Sigmoid colon (tissue), 4 donors: ENCODE measurements at regions not wholly inside any gene's neighbourhood (a gene's known extent, or its start where the extent isn't known, plus 50 kb on each side); places are given as distances from the start of the nearest gene placed in this dataset.

ENCODE experiments used
- EP300 ChIP-seq, 4 donors: sonication (generic); formaldehyde crosslinking; IDR thresholded peaks; one replicate each; pipeline ENCODE4 v1.6.1; 2017; ENCODE audit warnings: antibody characterized with exemption in 4 of 4
- POLR2A ChIP-seq, 2 donors: fragments of 450-650 bp; IDR thresholded peaks; one replicate each; pipeline ENCODE4 v1.6.1; 2016; ENCODE audit warnings: antibody characterized with exemption in 2 of 2, mild to moderate bottlenecking in 2 of 2, moderate library complexity in 2 of 2
- POLR2AphosphoS5 ChIP-seq, 4 donors: sonication (generic); formaldehyde crosslinking; IDR thresholded peaks; one replicate each; pipeline ENCODE4 v1.6.1; 2017; ENCODE audit warnings: antibody characterized with exemption in 4 of 4
- TF ChIP-seq, protein P1 (sequence below), 4 experiments: fragments of 450-650 bp in 3 of 4; fragments of 200-600 bp in 1 of 4; IDR thresholded peaks; one replicate each; pipeline ENCODE4 v1.5.1; 2016 to 2019; ENCODE audit warnings: antibody characterized with exemption in 4 of 4, mild to moderate bottlenecking in 3 of 4, moderate library complexity in 2 of 4

DNA sequence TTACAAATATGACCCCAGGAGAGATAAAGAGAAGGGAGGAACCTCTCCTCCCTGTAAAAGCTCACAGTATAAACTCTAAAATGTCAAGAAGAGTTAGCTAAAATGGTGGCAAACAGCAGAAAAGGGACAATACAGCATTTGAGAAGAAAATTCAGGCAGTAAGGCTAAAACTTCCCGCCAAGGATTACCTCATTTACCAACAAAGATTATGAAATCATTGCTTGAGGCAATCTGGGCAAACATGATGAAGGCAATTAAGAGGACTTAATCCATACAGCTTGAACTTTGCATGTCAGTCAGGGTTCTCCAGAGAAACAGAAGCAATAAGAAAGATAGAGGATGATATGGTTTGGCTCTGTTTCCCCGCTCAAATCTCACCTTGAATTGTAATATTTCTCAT is 81.4 kb downstream of the CMPK2 start:
- TF ChIP-seq EP300 (IDR thresholded peaks at IDR 0.05): no peak
- no peak for TF ChIP-seq POLR2A (IDR thresholded peaks at IDR 0.05)
- no peak for TF ChIP-seq POLR2AphosphoS5 (IDR thresholded peaks at IDR 0.05)
- TF ChIP-seq, protein P1, sequence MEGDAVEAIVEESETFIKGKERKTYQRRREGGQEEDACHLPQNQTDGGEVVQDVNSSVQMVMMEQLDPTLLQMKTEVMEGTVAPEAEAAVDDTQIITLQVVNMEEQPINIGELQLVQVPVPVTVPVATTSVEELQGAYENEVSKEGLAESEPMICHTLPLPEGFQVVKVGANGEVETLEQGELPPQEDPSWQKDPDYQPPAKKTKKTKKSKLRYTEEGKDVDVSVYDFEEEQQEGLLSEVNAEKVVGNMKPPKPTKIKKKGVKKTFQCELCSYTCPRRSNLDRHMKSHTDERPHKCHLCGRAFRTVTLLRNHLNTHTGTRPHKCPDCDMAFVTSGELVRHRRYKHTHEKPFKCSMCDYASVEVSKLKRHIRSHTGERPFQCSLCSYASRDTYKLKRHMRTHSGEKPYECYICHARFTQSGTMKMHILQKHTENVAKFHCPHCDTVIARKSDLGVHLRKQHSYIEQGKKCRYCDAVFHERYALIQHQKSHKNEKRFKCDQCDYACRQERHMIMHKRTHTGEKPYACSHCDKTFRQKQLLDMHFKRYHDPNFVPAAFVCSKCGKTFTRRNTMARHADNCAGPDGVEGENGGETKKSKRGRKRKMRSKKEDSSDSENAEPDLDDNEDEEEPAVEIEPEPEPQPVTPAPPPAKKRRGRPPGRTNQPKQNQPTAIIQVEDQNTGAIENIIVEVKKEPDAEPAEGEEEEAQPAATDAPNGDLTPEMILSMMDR (IDR thresholded peaks at IDR 0.05): no peak
